ENCODE measurements at regions not wholly inside any gene's neighbourhood (a gene's known extent, or its start where the extent isn't known, plus 50 kb on each side); places are given as distances from the start of the nearest gene placed in this dataset.

DNA sequence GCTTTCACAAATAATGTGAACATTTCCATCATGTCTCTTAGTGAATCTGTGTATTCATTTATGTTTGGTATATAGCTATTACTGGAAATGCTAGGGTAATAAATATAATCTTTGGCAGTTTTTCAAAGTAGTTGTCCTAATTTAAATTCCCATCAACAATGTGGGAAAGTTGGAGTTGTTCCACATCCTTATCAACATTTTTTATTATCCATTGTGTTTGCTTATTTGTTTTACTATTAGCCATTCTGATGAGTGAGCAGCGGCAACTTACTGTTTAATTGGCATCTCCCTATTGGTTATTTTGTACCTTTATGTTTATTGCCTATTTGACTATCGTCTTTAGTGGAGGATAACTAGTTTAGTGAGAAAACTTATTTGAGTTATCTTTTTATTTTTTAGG lies 121.1 kb upstream of the CCN2 start:
- no peak for DNase-seq (ENCODE audit: low spot score)
- TF ChIP-seq, protein P1, sequence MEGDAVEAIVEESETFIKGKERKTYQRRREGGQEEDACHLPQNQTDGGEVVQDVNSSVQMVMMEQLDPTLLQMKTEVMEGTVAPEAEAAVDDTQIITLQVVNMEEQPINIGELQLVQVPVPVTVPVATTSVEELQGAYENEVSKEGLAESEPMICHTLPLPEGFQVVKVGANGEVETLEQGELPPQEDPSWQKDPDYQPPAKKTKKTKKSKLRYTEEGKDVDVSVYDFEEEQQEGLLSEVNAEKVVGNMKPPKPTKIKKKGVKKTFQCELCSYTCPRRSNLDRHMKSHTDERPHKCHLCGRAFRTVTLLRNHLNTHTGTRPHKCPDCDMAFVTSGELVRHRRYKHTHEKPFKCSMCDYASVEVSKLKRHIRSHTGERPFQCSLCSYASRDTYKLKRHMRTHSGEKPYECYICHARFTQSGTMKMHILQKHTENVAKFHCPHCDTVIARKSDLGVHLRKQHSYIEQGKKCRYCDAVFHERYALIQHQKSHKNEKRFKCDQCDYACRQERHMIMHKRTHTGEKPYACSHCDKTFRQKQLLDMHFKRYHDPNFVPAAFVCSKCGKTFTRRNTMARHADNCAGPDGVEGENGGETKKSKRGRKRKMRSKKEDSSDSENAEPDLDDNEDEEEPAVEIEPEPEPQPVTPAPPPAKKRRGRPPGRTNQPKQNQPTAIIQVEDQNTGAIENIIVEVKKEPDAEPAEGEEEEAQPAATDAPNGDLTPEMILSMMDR (IDR thresholded peaks at IDR 0.05; ENCODE audit: extremely low read depth, missing control alignments), result no peak

DNA sequence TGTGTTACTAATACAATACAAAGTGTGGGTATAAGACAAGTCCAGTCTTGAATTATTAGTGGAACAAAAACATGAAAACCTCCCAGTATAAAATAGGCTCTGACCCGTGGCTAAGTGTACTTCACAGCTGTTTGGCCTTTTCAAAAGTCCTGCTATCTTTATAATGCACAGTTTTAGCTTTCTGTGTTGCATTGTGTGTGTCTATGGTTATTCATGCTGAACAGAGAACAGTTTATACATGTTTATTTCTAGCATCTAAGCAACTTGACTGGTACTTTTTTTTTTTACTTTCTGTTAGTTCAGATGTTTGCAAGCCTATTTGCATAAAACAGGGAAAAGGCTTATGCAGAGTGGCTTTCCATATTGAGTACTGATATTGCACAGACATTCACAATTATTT lies 119.2 kb upstream of the CCN2 start:
- DNase-seq (ENCODE audit: low spot score), result no peak
- TF ChIP-seq, protein P1 (IDR thresholded peaks at IDR 0.05; ENCODE audit: extremely low read depth, missing control alignments), result no peak

DNA sequence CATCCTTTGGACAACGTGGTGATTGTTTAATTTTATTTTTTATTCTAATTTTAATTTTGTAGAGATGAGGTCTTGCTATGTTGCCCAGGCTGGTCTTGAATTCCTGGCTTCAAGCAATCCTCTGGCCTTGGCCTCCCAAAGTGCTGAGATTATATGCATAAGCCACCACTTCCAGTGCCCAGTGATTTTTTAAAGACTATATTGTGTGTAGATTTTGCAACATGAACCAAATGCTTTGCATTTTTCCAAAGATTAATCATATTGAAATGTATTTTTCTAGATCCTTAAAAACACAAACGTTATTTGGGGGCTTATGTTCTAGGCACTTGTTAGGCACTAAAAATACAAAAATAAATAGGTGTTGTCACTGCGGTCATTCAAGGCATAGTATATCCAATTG lies 117.6 kb upstream of the CCN2 start:
- no peak for DNase-seq (ENCODE audit: low spot score)
- TF ChIP-seq, protein P1 (IDR thresholded peaks at IDR 0.05; ENCODE audit: extremely low read depth, missing control alignments), result no peak

DNA sequence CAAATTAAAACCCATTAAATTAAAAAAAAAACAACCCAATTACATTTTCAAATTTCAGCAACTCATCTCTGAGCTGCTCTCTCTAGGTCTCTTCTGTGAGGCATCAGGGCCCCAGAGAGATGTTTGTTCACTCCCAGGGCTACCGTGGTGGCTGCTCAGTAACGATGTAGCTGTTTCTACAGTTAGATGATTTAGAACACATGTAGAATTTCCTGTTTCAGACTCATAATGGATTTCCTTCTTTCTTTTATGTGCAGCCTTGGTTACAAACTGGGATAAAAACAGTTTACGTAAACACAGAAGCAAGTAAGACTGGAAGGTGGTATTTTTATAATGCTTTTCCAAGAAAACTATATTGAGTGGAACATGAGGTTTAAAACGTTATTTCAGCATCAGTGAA lies 116.1 kb upstream of the CCN2 start:
- no peak for DNase-seq (ENCODE audit: low spot score)
- TF ChIP-seq, protein P1 (IDR thresholded peaks at IDR 0.05; ENCODE audit: extremely low read depth, missing control alignments), result no peak

DNA sequence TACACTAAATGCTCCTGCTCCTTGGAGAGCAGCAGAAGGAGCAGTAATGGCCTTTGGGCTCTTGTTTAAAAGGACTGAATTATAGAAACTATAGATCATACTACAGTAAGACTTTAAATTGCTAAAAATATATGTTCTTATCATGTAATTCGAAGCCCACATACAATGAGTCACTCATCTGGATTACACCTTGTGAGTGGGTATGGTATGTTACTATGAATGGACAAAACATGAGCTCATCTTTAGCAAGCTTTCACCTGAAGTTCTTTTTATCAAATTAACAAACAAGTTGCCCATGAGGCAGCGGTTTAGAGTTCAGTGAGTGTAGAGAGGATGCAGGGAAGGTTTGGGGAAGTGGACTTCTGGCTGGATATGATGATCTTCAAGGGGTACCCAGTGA lies 114.4 kb upstream of the CCN2 start:
- no peak for DNase-seq (ENCODE audit: low spot score)
- TF ChIP-seq, protein P1 (IDR thresholded peaks at IDR 0.05; ENCODE audit: extremely low read depth, missing control alignments), result no peak

DNA sequence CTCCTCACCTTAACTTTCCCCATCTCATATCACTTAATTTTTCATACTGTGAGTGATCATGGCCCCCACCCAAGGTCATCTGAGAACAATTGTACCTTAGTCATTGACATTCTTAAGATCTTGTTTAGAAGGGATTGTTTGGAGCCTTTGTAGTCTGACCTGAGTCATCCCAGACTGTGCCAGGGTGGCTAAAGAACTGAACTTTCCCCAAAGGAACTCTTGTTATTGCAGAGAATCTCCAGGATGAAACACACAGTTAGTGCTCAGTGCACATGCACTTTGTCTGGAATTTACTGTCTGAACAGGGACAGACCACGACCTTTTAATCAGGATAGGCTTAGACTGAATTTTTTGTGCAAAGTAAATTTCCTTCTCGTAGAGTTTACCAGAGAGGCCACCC lies 112.6 kb upstream of the CCN2 start:
- TF ChIP-seq, protein P1 (IDR thresholded peaks at IDR 0.05; ENCODE audit: extremely low read depth, missing control alignments), result no peak
- DNase-seq (ENCODE audit: low spot score), result no peak

DNA sequence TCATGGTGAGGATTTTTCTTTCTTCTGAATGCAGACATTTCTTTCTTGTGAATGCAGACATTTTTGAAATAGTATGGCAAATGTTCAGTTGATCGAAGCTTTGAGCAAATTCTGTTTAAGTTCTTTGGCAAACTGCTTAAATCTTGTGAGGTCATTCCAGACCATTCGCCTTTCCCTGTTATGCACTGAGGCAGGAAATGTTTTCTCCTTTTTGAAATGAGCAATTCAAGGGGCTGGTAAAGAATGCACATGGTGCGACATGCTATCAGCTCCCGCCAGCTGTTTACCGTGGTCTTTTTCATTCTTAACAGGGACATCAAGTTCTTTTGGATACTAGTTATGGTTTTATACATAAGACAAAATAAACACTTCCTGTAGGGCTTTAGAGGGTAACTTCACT lies 112.0 kb upstream of the CCN2 start:
- no peak for DNase-seq (ENCODE audit: low spot score)
- TF ChIP-seq, protein P1 (IDR thresholded peaks at IDR 0.05; ENCODE audit: extremely low read depth, missing control alignments), result no peak
